BLaER1 (cell line): ENCODE measurements at regions not wholly inside any gene's neighbourhood (a gene's known extent, or its start where the extent isn't known, plus 50 kb on each side); places are given as distances from the start of the nearest gene placed in this dataset.

Source experiments
- H3K27ac ChIP-seq: shearing (Covaris generic); formaldehyde crosslinking; 2 replicates; pipeline ENCODE4 v1.8.1; 2022
- H3K27me3 ChIP-seq: shearing (Covaris generic); formaldehyde crosslinking; 2 replicates; pipeline ENCODE4 v1.8.1; 2022
- H3K36me3 ChIP-seq: shearing (Covaris generic); formaldehyde crosslinking; 2 replicates; pipeline ENCODE4 v1.8.1; 2022
- H3K4me1 ChIP-seq: shearing (Covaris generic); formaldehyde crosslinking; 2 replicates; pipeline ENCODE4 v1.8.1; 2022
- H3K4me2 ChIP-seq: shearing (Covaris generic); formaldehyde crosslinking; 2 replicates; pipeline ENCODE4 v1.8.1; 2022
- H3K4me3 ChIP-seq: shearing (Covaris generic); formaldehyde crosslinking; 2 replicates; pipeline ENCODE4 v1.8.1; 2022
- H3K9ac ChIP-seq: shearing (Covaris generic); formaldehyde crosslinking; 2 replicates; pipeline ENCODE4 v1.8.1; 2022
- H3K9me3 ChIP-seq: shearing (Covaris generic); formaldehyde crosslinking; 2 replicates; pipeline ENCODE4 v1.8.1; 2022
- H4K20me1 ChIP-seq: shearing (Covaris generic); formaldehyde crosslinking; 2 replicates; pipeline ENCODE4 v1.8.1; 2022
- Cebpa-rat ChIP-seq: shearing (Covaris generic); IDR thresholded peaks from 2 replicates; pipeline ENCODE4 v1.8.1; 2022

DNA sequence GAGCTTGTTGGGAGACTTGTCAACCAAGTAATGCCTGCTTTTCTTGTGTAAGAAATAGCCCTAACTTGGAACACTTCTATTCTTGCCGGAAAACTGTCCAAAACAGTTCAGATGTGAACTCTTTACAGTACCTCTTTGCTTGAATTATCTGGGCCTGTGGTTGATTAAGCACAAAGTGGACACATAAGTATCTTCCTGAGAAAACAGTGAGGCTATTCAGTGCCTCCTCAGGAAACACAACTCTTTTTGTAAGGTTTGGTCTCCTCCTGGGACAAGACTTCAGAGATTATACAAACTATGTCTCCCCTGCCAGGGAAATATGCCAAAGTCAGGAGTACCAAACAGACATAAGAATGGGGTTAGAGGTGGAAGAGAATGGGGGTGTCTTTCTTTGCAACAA lies 127.7 kb downstream of the LACC1 start:
- H3K4me2 ChIP-seq, result no peak overlapping the region
- H3K9me3 ChIP-seq, result peaks cover 12% of the 10 kb centered on the region
- no peaks in the 10 kb centered on the region for H3K27me3 ChIP-seq
- no peak overlapping the region for H3K27ac ChIP-seq
- H4K20me1 ChIP-seq, result no peaks in the 10 kb centered on the region
- H3K36me3 ChIP-seq, result no peaks in the 10 kb centered on the region
- no peak overlapping the region for H3K9ac ChIP-seq
- TF ChIP-seq Cebpa-rat, result no peak
- H3K4me3 ChIP-seq, result no peak overlapping the region
- H3K4me1 ChIP-seq, result peaks cover 7% of the 10 kb centered on the region; the same call in 1 of the 2 replicates

DNA sequence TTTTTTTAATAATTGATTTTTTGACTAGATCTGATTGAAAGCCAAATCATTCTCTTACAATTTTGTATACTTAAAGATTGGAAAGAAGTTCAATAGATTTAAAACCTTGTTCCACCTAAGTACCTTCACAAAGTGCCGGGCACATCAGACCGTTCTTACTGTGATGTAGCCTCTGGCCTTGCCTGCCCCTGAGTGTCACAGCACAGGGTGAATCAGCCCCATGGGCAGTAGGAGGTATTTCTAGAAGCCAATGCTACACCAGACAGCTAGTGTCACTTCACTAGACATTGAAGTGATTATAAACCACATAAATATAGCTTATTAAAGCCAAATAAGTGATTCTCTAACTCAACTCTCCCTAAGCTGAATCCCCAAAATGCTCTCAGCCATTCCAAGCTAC lies 131.3 kb downstream of the LACC1 start:
- Histone ChIP-seq H3K27ac (no peak overlapping the region), H3K36me3 (no peaks in the 10 kb centered on the region), H3K9me3 (peaks cover 10% of the 10 kb centered on the region), H3K27me3 (no peaks in the 10 kb centered on the region), H3K4me1 (peaks cover 32% of the 10 kb centered on the region), H3K4me2 (no peak overlapping the region), H4K20me1 (no peaks in the 10 kb centered on the region), H3K4me3 (no peak overlapping the region), H3K9ac (no peak overlapping the region)
- no peak for TF ChIP-seq Cebpa-rat

DNA sequence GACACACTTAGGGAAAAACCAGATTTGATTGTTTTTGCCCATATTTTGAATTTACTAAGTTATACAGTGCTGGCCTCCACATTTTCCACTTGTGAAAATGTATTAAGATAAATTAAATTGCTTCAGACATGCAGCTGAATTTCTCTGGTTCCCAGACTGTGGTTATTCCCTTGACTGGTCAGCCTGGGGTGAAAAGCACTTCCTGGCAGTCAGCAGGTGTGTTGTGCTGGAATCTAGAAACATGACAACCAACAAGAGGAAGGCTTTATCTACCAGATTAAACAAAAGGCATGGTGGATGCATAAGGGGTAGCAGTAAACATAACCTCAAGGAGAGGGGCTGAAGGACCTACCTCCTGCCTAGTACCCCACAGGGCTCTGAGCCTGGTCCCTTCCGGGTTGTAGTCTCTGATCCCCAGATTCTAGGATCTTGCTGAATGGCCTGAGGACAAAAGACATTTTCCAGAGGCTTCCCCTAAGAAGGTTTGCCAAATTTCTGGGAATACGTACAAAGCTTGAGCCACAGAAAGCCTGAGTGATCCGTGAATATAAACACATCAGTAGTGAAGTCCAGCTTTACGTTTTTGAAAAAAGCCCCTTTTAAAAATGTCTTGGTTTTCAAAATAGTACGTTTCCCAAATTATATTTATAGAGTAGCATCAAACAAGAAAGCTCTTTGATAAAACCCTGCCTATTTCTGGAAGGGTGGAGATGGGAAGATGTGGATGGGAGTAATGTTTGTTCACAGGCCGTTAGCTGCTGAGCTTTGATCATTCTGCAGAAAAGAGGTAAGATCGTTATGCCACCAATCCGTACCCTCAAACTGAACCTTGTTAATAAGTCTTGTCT lies 133.4 kb downstream of the LACC1 start:
- Histone ChIP-seq H3K4me2 (peak overlapping the region; percentile 80), H3K36me3 (no peaks in the 10 kb centered on the region), H3K27ac (peak overlapping the region; percentile 67), H3K9ac (peak overlapping the region; percentile 49; the same call in 1 of the 2 replicates), H4K20me1 (no peaks in the 10 kb centered on the region), H3K27me3 (no peaks in the 10 kb centered on the region), H3K4me3 (peak overlapping the region; percentile 17; the same call in 1 of the 2 replicates), H3K9me3 (no peaks in the 10 kb centered on the region), H3K4me1 (peaks cover 47% of the 10 kb centered on the region)
- no peak for TF ChIP-seq Cebpa-rat

DNA sequence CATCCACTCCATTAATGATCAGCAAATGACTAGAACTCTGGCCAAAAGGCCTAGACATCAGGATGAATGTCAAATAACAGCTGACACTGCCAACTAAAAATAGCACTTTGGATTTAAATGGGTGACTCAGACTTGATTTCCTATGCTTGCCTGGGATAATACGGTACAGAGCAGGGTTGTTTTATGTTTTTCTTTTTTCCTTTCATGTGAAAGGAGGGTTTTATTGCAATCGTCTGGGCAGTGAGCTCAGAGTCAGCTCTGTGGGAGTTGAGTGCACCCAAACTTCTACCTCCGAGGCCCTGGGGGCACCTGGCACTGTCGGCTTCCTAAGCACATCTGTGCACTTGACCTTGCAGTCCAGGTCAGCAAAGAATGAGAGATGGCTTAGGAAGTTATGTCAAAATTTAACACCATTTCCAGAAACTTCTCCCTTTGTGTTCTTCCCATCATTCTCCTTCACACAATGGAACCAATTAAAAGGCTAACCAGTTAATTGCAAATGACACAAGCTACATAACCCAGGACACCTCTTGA lies 134.1 kb downstream of the LACC1 start:
- H3K4me3 ChIP-seq, result no peak overlapping the region; the same call in 1 of the 2 replicates
- H3K27ac ChIP-seq, result peak overlapping the region; percentile 67
- no peaks in the 10 kb centered on the region for H3K9me3 ChIP-seq
- TF ChIP-seq Cebpa-rat, result no peak
- H3K4me1 ChIP-seq, result peaks cover 54% of the 10 kb centered on the region
- no peaks in the 10 kb centered on the region for H3K27me3 ChIP-seq
- H4K20me1 ChIP-seq, result no peaks in the 10 kb centered on the region
- no peaks in the 10 kb centered on the region for H3K36me3 ChIP-seq
- H3K4me2 ChIP-seq, result peak overlapping the region; percentile 80
- no peak overlapping the region for H3K9ac ChIP-seq

DNA sequence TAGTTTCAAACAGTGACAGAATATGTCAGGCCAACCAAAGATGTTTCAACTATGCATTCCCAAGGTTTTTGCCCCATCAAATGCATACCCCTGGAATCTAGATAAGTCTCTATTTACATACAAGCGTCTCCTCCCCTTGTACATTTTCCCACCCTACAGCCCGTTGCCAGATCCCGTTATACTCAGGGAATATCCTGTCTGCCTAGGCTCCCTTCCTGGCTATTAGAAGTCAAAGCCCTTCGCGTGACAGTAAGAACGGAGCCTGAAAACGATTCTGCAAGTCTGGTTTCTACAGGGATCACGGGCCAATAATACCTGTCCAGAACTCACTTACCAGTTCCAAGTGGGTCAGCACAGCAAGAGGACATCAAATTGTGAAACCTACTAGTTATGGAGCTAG lies 134.8 kb downstream of the LACC1 start:
- Histone ChIP-seq H3K9ac (no peak overlapping the region), H3K4me2 (peak overlapping the region; percentile 6; the same call in 1 of the 2 replicates)

DNA sequence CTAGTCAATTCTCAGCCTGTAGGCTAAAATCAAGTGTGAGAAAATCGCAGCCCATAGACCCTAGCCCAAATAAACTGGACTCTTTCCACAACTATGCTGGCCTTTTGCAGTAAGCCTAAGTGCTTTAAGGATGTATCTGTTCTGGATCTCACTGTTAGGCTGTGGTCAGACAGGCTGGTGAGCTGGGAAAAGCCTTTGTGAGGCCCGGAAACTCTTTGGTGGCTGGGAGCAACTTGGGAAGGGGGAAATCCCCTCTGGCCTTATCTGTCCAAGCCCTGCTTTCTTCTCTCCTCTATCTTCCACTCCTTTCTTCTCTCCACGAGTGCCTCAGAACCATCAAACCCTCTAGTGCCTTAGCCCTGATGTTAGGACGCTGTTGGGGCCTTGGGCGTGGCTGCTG lies 135.4 kb downstream of the LACC1 start:
- Histone ChIP-seq H3K9me3 (no peaks in the 10 kb centered on the region), H3K4me3 (no peak overlapping the region), H3K9ac (no peak overlapping the region), H3K4me1 (peaks cover 58% of the 10 kb centered on the region), H3K27me3 (no peaks in the 10 kb centered on the region), H3K4me2 (no peak overlapping the region), H4K20me1 (no peaks in the 10 kb centered on the region), H3K36me3 (no peaks in the 10 kb centered on the region), H3K27ac (no peak overlapping the region)
- no peak for TF ChIP-seq Cebpa-rat

More for the DNA sequence above, 134.8 kb downstream of the LACC1 start:
- no peaks in the 10 kb centered on the region for H3K9me3 ChIP-seq
- no peaks in the 10 kb centered on the region for H4K20me1 ChIP-seq
- H3K27me3 ChIP-seq, result no peaks in the 10 kb centered on the region
- H3K4me1 ChIP-seq, result peaks cover 58% of the 10 kb centered on the region
- no peaks in the 10 kb centered on the region for H3K36me3 ChIP-seq
- no peak overlapping the region for H3K4me3 ChIP-seq
- TF ChIP-seq Cebpa-rat, result no peak
- H3K27ac ChIP-seq, result no peak overlapping the region

DNA sequence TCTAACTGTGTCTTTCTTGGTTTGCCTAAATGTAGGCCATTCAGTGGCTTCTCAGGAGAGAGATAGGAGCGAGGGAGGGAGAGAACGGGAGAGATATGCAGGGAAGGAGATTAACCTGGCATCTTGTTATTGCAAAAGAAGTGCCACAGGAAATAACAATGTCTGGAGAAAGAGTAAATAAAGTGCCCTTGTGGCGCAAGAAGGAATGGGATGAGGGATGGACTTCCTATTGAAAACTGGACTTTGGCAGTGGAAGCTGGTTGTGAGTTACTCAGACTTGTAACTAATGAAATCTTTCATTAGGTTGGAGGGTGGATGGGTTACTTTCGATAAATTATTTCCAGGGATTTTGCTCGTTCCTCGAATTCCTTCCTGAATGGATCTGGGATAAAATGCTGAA lies 136.1 kb downstream of the LACC1 start:
- no peaks in the 10 kb centered on the region for H3K9me3 ChIP-seq
- no peaks in the 10 kb centered on the region for H3K27me3 ChIP-seq
- H3K36me3 ChIP-seq, result no peaks in the 10 kb centered on the region
- no peak overlapping the region for H3K9ac ChIP-seq
- no peak overlapping the region for H3K4me3 ChIP-seq
- no peak overlapping the region for H3K27ac ChIP-seq
- H3K4me1 ChIP-seq, result peaks cover 58% of the 10 kb centered on the region
- TF ChIP-seq Cebpa-rat, result no peak
- H4K20me1 ChIP-seq, result no peaks in the 10 kb centered on the region
- no peak overlapping the region for H3K4me2 ChIP-seq

DNA sequence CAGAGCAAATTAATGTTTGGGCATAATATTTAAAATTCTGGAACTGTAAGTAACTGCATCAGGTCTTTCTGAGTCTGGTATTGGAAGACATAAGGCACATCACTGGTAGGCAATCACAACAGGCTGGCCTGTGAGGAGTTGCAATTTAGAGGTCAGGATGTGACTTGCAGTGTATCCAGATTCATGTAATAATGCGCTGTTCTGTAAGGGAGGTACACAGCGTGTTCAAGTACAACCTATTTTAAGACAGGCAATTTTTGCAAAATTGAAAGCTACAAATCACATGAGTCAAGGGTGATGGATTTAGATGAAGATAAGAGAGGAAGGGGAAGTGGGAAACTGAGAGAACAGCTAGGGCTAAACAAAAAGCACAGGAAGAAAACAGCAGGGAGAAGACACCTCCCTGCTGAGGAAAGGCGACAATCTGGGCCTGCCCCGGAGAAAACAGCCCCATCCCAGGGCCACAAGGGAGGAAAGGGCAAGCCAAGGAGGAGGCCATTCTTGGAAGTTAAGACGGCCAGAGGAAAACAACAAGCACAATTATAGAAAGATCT lies 138.1 kb downstream of the LACC1 start:
- Histone ChIP-seq H3K4me1 (peaks cover 54% of the 10 kb centered on the region), H4K20me1 (no peaks in the 10 kb centered on the region), H3K4me2 (peak overlapping the region; percentile 72), H3K9me3 (no peaks in the 10 kb centered on the region), H3K27ac (peak overlapping the region; percentile 80), H3K27me3 (no peaks in the 10 kb centered on the region), H3K9ac (peak overlapping the region; percentile 62; the same call in 1 of the 2 replicates), H3K4me3 (no peak overlapping the region; the same call in 1 of the 2 replicates), H3K36me3 (no peaks in the 10 kb centered on the region)
- no peak for TF ChIP-seq Cebpa-rat

DNA sequence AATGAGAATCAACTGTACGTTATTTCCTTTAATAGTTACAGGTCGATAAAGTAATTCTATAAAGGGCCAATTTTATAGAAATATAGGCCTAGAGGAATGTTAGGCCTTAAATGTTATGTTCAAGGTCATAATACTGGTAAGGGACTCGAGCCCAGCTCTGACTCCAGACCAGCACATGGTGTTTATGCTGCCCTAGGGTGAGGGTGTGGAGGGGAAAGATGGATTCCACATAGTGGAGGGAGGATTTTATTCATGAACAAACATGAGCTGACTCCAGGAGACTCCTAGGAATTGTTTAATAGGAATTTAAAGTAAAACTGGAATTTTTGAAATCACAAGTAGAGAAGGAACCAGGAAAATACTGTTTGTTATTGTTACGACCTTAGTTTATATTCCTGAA lies 139.9 kb downstream of the LACC1 start:
- H3K27ac ChIP-seq, result no peak overlapping the region
- no peak overlapping the region for H3K4me3 ChIP-seq
- no peaks in the 10 kb centered on the region for H3K27me3 ChIP-seq
- H4K20me1 ChIP-seq, result no peaks in the 10 kb centered on the region
- H3K4me2 ChIP-seq, result no peak overlapping the region
- H3K4me1 ChIP-seq, result peaks cover 36% of the 10 kb centered on the region
- H3K9ac ChIP-seq, result no peak overlapping the region
- no peaks in the 10 kb centered on the region for H3K9me3 ChIP-seq
- no peaks in the 10 kb centered on the region for H3K36me3 ChIP-seq
- TF ChIP-seq Cebpa-rat, result no peak

DNA sequence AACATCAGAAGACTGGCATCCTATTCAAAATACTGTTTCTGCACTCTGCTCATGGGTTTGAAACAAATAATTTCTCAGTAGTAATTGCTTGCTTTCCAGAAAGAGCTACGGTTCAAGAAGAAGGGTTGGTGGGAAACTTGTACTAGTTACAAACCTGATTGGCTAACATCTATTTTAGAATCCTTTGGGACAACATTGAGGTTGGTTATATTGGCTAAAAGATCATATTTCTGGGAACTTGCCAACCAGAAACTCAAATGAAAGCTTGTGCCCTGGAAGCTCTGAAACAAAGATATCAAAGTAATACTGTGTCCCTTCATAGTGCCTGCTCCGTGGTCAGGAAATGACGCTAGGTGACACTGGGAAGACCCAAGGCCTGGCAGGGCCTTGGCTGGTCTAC lies 141.7 kb downstream of the LACC1 start:
- peaks cover 26% of the 10 kb centered on the region for H3K4me1 ChIP-seq
- no peaks in the 10 kb centered on the region for H3K36me3 ChIP-seq
- no peak overlapping the region for H3K4me3 ChIP-seq
- no peaks in the 10 kb centered on the region for H4K20me1 ChIP-seq
- H3K9ac ChIP-seq, result no peak overlapping the region
- H3K9me3 ChIP-seq, result no peaks in the 10 kb centered on the region
- no peak for TF ChIP-seq Cebpa-rat
- no peaks in the 10 kb centered on the region for H3K27me3 ChIP-seq
- no peak overlapping the region for H3K4me2 ChIP-seq
- H3K27ac ChIP-seq, result no peak overlapping the region
